ENCODE measurements at regions not wholly inside any gene's neighbourhood (a gene's known extent, or its start where the extent isn't known, plus 50 kb on each side); places are given as distances from the start of the nearest gene placed in this dataset.
"Not testable (repeated sequence)": the region's sequence is repeated elsewhere in the genome, so short reads cannot be mapped to it uniquely, and the experiment has no call there.

DNA sequence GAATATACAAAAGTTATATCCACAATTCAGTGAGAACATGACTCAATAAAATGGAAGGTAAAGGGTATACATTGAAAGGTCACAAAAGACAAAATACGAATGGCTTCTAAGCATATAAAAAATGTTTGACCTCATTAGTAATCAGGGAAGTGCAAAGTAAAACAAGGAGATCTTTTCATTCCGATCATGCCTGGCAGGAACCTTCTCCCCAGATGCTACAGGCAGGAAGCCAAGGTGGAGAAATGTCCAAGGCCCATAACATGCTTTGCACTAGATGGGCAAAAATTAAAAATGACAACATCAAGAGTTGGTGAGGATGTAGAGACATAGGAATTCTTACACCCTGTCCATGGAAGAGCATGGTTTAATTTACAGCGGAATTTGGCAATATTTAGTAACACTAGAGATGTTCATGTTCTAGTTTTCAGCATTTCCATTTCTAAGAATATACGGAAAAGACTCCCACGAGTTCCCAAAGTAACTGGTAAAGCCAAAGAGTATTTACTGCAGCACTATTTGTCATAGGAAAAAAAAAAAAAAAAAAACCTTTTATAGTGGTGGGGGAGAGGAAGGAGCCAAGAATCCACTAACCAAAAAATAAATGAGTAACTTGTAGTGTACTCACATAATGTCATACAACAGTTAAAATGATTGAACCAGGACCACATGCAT lies 184.5 kb upstream of the KAZN start:
- DNase-seq (ENCODE audit: low spot score), result no peak
- TF ChIP-seq, protein P1, sequence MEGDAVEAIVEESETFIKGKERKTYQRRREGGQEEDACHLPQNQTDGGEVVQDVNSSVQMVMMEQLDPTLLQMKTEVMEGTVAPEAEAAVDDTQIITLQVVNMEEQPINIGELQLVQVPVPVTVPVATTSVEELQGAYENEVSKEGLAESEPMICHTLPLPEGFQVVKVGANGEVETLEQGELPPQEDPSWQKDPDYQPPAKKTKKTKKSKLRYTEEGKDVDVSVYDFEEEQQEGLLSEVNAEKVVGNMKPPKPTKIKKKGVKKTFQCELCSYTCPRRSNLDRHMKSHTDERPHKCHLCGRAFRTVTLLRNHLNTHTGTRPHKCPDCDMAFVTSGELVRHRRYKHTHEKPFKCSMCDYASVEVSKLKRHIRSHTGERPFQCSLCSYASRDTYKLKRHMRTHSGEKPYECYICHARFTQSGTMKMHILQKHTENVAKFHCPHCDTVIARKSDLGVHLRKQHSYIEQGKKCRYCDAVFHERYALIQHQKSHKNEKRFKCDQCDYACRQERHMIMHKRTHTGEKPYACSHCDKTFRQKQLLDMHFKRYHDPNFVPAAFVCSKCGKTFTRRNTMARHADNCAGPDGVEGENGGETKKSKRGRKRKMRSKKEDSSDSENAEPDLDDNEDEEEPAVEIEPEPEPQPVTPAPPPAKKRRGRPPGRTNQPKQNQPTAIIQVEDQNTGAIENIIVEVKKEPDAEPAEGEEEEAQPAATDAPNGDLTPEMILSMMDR (IDR thresholded peaks at IDR 0.05; ENCODE audit: extremely low read depth, missing control alignments), result no peak

DNA sequence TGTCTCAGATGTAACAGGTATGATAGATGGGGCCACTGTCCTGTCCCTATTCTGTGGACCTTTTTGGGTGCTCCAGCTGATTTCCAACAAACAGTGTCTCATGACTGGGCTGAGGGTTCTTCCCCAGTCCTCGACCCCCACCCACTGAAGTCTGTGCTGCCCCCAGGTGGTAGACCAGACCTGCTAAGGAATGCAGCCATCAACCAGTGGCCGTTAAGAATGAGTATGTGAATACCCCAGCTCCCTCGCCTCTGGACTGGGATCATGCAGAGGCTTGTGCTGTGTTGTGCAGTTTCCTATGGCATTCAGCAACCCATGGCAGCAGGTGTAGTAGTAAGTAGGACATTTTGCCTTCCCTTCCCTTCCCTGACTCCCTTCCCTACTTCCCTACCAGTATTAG lies 183.1 kb upstream of the KAZN start:
- TF ChIP-seq, protein P1 (IDR thresholded peaks at IDR 0.05; ENCODE audit: extremely low read depth, missing control alignments), result peak; percentile 14
- DNase-seq (ENCODE audit: low spot score), result no peak

DNA sequence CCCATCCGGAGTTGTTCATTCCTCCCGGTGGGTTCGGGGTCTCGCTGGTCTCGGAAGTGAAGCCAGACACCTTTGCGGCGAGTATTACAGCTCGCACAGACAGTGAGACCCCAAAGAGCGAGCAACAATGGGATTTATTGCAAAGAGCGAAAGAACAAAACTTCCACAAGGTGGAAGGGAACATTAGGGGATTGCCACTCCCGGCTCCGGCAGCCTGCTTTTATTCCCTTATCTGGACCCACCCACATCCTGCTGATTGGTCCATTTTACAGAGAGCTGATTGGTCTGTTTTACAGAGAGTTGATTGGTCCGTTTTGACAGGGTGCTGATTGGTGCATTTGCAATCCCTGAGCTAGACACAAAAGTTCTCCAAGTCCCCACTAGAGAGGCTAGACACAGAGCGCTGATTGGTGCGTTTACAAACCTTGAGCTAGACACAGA lies 178.7 kb upstream of the KAZN start:
- DNase-seq (ENCODE audit: low spot score), result not testable (repeated sequence)

DNA sequence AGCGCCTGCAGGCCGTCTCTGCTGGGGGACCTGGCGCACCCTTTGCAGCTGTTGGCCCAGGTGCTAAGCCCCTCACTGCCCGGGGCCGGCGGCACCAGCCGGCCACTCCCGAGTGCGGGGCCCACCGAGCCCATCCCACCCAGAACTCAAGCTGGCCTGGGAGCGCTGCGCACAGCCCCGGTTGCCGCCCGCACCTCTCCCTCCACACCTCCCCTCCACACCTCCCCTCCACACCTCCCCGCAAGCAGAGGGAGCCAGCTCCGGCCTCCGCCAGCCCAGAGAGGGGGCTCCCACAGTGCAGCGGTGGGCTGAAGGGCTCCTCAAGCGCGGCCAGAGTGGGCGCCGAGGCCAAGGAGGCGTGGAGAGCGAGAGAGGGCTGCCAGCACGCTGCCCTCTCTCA lies 177.8 kb upstream of the KAZN start:
- TF ChIP-seq, protein P1 (IDR thresholded peaks at IDR 0.05; ENCODE audit: extremely low read depth, missing control alignments), result no peak
- no peak for DNase-seq (ENCODE audit: low spot score)

DNA sequence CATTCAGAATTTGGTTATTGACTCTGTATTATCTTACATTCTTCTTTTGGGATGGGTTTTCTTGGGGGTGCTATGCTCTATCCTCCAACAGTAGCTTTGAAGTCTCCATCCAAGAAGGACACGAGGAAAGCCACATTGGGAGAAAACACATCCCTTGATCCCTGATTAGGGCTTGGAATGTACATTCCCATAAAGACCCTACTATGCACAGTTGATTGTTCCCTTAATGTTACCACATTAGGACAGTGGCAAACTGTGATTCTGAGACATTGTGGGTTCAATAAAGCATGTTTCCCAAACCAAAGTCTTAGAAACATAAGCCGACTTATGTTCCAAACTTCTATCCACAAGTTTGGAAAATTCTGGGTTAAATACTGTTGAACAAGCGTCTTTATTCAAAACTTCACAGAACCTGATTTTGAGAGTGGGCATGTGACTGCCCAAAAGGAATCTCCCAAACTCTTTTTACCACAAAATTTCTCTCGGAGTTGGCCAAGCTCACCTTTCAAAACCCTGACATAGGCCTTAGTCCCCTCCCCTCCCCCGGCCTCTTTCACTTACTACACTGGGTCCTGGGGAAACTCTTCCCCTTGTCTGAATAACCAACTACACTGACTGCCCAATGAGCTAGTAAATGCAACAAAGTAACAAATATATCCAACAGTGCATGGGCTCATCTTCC lies 177.0 kb upstream of the KAZN start:
- TF ChIP-seq, protein P1 (IDR thresholded peaks at IDR 0.05; ENCODE audit: extremely low read depth, missing control alignments), result no peak

DNA sequence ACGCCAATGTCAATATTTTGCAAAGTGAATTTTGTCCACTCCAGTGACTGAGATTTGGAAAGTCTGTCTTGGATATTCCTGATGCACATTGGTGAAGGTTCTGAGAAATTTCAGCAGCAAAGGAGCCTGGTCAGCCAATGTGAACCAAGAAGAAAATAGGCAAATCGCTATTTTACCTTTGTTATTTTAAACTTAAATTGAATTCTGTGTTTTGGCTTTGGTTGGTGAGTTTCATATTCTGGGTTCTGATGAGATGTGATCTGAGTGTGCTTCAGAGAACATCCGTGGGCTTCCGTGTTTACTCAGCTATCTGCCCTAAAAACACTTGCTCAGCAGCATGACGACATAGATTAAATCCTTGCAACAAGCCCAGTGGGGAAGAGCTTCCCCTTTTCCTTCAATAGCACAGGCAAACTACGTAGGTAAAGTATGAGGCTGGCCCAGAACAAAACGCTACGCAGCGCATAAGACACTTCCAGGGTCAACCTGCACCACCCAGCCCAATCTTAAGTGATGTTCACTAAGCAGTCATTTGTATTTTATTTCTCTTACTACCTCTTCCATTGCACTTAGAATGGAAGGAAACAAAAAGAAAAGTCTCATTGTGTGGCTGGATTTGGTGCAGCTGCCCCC lies 176.4 kb upstream of the KAZN start:
- no peak for DNase-seq (ENCODE audit: low spot score)
- TF ChIP-seq, protein P1 (IDR thresholded peaks at IDR 0.05; ENCODE audit: extremely low read depth, missing control alignments), result no peak

More for the DNA sequence above, 177.0 kb upstream of the KAZN start:
- DNase-seq (ENCODE audit: low spot score), result no peak

DNA sequence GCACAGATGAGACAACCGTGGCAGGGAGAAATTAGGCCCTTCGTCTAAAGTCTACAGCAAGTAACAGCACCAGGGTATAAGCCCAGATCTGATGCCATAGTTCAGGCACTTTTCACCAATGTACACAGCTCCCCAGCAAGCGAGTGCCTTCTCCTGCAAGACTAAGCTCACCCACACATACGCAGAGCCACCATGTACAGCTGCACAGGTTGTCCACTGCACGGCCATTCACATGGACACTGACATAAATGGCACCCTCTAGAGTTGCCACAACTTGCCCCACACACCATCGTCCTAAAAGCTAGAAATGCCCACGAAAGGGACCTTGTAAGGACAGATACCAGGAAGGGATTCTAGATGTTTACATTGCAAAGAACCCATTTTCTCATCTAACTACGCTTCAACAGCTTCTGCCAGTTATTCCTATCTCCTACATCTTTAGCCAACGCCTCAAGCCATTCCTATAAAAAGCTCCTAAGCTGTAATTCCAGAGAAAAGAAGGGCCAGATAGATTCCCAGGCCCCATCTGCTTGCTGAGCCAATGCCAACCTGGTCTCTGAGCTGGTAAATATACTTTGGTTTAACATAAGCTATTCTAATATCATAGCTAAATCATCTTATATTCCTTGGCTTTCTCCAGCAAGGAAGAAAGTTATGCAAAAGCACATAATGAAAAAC lies 174.0 kb upstream of the KAZN start:
- TF ChIP-seq, protein P1 (IDR thresholded peaks at IDR 0.05; ENCODE audit: extremely low read depth, missing control alignments), result no peak
- no peak for DNase-seq (ENCODE audit: low spot score)
